Bronchial epithelial cell (primary cell): ENCODE measurements at regions not wholly inside any gene's neighbourhood (a gene's known extent, or its start where the extent isn't known, plus 50 kb on each side); places are given as distances from the start of the nearest gene placed in this dataset.

Experiments
- DNase-seq: peaks from one replicate; pipeline ENCODE4 v3.0.0-alpha.2; 2010; ENCODE audit warnings: low read depth
- FAIRE-seq: peaks from 2 replicates; lab custom pipeline; 2011; peaks lifted over from hg19 to GRCh38; lab: Jason Lieb, UNC
- H3K27me3 ChIP-seq: 2 replicates; pipeline ENCODE4 v1.5.1; 2011; ENCODE audit warnings: low read length; ENCODE audit not compliant: control insufficient read depth, insufficient read depth
- H3K36me3 ChIP-seq: 2 replicates; pipeline ENCODE4 v1.5.1; 2011; ENCODE audit warnings: low read length; ENCODE audit not compliant: control insufficient read depth, insufficient read depth
- H3K4me3 ChIP-seq: 2 replicates; pipeline ENCODE4 v1.5.1; 2011; ENCODE audit warnings: mild to moderate bottlenecking, low read depth, low read length, control low read depth
- TF ChIP-seq, protein P1 (sequence below): IDR thresholded peaks from 2 replicates; pipeline ENCODE4 v1.5.1; 2011; ENCODE audit warnings: mild to moderate bottlenecking, moderate library complexity, low read length, control low read depth, inconsistent platforms; ENCODE audit not compliant: insufficient read depth, severe bottlenecking

DNA sequence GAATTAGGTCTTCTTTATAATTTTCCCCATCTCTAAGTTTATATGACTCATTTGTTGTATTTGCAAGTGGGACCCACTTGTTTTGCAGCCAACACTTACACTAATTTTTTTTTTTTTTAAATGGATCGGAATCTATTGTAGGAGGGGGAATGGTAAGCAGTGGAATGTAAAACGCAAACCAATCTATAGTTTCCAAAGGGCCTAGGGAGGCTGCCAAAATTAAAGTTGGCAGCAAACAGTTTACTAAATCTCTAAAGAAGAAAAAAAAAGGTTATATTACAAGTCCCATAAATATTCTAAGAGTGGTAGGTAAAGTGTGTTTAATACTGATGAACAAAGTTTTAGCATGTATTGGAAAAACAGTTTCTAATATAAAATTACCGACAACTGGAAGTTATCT, 416.8 kb upstream of the SALL1 start:
- no peak for FAIRE-seq

DNA sequence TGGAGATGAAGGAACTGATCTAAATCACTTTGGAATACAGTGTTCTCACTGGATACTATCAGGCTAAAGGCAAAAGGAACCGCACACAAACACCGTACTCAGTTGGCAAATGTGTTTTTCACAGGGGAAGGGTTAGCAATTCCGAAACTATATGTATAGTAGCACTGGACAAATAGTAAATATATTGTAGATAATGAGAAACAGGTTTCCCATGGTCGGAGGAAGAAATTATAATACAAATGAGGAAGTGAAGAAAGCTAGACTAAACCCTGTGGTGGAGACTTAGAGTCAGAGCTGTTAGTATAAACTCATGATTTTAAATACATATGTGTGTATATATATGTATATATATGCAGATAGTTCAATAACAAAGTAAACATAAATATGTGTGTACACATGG, 414.1 kb upstream of the SALL1 start:
- TF ChIP-seq, protein P1, sequence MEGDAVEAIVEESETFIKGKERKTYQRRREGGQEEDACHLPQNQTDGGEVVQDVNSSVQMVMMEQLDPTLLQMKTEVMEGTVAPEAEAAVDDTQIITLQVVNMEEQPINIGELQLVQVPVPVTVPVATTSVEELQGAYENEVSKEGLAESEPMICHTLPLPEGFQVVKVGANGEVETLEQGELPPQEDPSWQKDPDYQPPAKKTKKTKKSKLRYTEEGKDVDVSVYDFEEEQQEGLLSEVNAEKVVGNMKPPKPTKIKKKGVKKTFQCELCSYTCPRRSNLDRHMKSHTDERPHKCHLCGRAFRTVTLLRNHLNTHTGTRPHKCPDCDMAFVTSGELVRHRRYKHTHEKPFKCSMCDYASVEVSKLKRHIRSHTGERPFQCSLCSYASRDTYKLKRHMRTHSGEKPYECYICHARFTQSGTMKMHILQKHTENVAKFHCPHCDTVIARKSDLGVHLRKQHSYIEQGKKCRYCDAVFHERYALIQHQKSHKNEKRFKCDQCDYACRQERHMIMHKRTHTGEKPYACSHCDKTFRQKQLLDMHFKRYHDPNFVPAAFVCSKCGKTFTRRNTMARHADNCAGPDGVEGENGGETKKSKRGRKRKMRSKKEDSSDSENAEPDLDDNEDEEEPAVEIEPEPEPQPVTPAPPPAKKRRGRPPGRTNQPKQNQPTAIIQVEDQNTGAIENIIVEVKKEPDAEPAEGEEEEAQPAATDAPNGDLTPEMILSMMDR: no peak
- DNase-seq: no peak
- H3K36me3 ChIP-seq: no peaks in the 10 kb centered on the region
- no peak for FAIRE-seq
- H3K4me3 ChIP-seq: no peak overlapping the region
- H3K27me3 ChIP-seq: no peaks in the 10 kb centered on the region

More for the DNA sequence above, 416.8 kb upstream of the SALL1 start:
- TF ChIP-seq, protein P1: no peak
- no peak for DNase-seq
- Histone ChIP-seq H3K27me3 (no peaks in the 10 kb centered on the region), H3K36me3 (no peaks in the 10 kb centered on the region), H3K4me3 (no peak overlapping the region)

DNA sequence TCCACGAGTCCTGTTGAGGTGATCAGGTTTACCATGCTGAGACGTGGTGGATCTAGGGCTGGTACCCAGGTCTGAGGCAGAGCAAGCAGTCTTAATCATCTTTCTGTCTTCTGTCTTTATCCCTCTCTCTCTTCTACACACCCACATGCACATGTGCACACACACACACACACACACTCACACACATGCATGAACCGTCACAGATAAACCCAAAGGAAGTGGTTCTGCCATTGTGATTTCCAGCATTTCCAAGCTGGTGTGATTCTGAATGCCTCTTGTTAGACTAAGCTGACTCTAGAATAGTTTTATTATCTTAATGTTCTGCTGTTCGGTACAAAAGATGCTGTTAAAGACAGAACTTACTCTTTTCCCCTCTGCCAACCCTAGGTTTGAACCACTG, 411.8 kb upstream of the SALL1 start:
- FAIRE-seq (no peak), DNase-seq (no peak)
- no peaks in the 10 kb centered on the region for H3K27me3 ChIP-seq
- H3K36me3 ChIP-seq: no peaks in the 10 kb centered on the region
- TF ChIP-seq, protein P1: no peak
- no peak overlapping the region for H3K4me3 ChIP-seq

DNA sequence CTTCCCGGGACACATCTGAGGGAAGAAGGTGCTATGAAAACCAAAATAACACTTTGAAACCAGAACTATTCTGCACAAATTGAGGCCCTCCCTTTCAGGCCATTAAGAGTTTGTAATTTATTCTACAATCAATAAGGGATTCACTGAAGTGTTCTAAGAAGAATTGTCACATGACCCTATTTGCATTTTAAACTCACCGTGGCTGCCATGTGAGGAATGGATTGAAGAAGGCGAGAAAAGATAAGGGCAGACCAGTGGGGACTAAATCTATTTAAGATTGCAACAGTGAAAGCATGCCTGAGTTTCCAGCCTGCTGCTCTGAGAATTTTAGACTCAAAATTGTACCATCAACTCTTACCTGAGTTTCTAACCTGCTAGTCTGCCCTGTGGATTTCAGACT, 408.8 kb upstream of the SALL1 start:
- Histone ChIP-seq H3K36me3 (no peaks in the 10 kb centered on the region), H3K27me3 (no peaks in the 10 kb centered on the region), H3K4me3 (no peak overlapping the region)
- no peak for DNase-seq
- TF ChIP-seq, protein P1: no peak
- FAIRE-seq: no peak

DNA sequence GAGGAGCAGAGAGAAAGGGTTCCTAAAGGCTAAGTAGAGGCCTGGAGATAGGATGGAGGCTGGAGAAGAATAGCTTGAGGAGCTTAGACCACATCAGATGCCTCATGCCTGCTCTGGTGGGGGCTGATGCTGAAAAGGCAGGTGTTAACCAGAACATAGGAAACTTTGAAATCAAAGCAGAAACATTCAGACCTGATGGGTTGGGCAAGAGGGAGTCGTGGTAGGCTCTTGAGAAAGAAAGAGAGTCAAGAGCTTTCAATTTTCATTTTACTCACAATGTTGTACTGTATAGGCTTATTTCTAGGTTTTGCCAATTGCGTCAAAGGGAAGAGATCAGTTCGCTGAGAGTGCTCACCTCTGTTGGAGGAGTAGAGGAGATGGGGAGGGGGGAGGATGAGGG, 406.6 kb upstream of the SALL1 start:
- Histone ChIP-seq H3K4me3 (no peak overlapping the region), H3K27me3 (no peaks in the 10 kb centered on the region), H3K36me3 (no peaks in the 10 kb centered on the region)
- FAIRE-seq (no peak), DNase-seq (no peak)
- TF ChIP-seq, protein P1: no peak

DNA sequence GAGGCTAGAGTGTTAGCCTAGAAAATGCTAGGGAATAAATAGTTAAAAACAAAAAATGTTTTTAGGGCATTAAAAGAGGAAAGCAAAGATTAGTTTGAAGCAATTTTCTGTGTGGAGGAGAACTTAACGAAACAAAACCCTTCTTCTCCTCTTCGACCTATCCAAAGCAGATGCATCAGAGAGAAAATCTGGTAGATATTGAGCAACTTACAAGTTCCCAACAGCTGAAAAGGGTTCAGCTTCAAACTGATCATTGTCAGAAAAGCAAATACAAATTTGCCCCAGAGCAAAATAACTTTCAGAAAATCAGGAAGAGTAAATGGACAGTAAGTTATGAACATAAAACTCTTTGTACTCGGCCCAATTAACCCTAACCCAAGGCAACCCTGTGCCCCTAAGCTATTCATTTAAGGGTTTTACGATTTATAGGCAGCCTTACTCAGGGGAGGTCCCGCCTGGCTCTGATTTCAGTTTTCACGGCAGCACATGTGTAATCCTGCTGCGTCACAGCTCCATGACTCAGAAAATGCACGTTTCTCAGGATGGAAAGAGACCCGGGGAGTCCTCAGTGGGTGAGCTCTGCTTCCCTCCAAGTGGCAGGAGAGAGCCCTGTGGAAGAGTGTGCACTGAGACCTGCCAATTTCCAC, 405.7 kb upstream of the SALL1 start:
- TF ChIP-seq, protein P1: no peak
- DNase-seq: peak; percentile 86
- Histone ChIP-seq H3K4me3 (no peak overlapping the region), H3K27me3 (no peaks in the 10 kb centered on the region), H3K36me3 (no peaks in the 10 kb centered on the region)
- FAIRE-seq: no peak
